Activated CD4-positive, alpha-beta T cell treated with anti-CD3 and anti-CD28 coated beads, Interleukin-2, amount 50 U/mL, for 1 hour (primary cell): ENCODE measurements at regions not wholly inside any gene's neighbourhood (a gene's known extent, or its start where the extent isn't known, plus 50 kb on each side); places are given as distances from the start of the nearest gene placed in this dataset.
A peak's percentile ranks its signal among the peaks of the same experiment; 100 is the strongest.
"Not testable (repeated sequence)": the region's sequence is repeated elsewhere in the genome, so short reads cannot be mapped to it uniquely, and the experiment has no call there.

Experiments used
- DNase-seq: peaks from one replicate; pipeline ENCODE4 v3.0.0-alpha.2; 2020

- no peak for DNase-seq
These were observed 446.4 kb upstream of the CFAP20DC start for GRCh38 chr3:59496250-59496649.

DNA sequence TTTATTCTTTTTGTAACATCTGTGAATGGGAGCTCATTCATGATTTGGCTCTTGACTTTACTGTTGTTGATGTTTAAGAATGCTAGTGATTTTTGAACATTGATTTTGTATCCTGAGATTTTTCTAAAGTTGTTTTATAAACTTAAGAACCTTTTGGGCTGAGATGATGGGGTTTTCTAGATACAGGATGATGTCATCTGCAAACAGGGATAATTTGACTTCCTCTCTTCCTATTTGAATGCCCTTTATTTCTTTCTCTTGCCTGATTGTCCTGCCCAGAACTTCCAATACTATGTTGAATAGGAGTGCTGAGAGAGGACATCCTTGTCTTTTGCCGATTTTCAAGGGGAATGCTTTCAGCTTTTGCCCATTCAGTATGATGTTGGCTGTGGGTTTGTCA is 445.1 kb upstream of the CFAP20DC start:
- DNase-seq = not testable (repeated sequence)

GRCh38 chr3:59486520-59486919 is 436.7 kb upstream of the CFAP20DC start:
- no peak for DNase-seq

DNA sequence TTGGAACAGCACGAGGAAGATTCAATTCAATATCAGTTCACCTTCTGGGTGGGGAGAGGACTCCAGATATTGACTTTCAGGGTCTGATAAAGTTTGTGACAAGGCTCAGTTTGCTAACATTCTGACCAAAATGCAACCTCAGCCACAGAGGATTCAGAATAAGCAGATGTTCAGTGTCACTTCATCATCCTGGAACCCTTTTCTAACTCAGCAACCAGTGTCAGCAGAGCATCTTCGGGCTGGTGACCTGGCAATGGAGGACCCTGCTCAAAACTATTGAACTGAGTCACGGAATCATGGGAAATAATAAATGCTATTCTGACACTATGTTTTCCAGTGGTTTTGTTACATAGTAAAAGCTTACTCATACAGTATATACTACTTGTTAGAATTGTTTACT is 433.4 kb upstream of the CFAP20DC start:
- no peak for DNase-seq

GRCh38 chr3:59482684-59483083 is 432.9 kb upstream of the CFAP20DC start:
- no peak for DNase-seq

DNA sequence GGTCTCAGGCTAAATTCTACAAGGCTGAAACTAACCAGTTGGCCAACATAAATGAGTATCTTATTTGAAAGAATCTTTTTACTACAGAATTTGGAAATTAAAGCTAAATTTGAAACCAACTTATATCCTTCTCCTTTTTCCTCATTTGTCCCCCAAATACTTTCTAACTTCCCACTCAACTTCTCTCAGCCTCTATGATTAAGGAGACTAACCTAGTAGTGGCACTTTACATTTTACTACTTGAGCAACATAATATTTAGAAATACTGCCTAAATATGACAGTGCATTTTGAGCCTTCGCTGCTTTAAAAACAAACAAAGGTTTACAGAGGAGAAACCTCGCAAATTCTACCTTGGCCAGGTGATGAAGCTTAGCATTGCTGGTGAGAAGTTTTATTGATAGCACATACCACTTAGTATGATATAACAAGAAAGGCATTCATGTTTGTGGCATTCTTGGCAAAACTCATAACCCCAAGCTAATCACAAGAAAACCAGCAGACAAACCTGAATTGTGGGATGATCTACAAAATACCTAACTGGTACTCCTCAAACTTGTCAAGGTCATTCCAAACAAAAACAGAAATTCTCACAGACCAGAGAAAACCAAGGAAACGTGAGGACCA is 432.1 kb upstream of the CFAP20DC start:
- no peak for DNase-seq

GRCh38 chr3:59480486-59480995 is 430.7 kb upstream of the CFAP20DC start:
- no peak for DNase-seq

DNA sequence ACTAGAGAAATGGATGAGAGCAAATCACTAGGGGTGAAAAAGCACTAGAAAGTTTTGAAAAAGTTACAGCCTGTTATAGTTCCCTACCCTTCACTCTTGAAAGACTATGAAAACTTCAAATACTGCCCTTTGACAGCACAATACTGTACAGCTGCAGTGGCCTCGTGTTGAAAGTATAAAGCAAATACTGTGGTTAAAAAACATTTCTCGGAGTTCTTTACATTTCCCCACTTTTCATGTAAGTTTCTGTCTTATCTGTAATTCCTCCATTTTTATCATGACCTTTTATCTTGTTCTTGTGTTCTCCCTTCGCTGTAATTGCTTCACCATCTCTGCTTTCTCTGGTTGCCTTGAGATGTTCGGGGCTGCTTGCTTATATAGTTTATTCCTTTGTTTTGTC is 423.8 kb upstream of the CFAP20DC start:
- DNase-seq = no peak

DNA sequence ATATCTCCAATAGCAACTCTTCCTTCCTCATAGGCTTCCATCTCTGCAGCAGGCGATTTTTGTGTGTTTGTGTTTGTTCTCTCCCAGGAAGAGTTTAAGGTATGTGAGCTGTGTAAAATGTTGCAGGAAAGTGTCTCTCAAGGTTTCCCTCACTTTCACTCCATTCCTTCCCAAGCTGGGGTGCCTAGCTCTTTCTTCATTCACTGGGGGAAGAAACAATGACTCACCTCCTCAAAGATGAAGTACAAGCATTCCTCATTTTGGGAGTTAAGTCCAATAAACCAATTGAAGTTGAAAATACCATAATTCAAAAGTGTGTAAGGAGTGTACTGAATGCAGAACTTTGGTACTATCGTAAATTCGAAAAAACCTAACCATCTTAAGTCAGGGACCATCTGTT is 422.7 kb upstream of the CFAP20DC start:
- no peak for DNase-seq

DNA sequence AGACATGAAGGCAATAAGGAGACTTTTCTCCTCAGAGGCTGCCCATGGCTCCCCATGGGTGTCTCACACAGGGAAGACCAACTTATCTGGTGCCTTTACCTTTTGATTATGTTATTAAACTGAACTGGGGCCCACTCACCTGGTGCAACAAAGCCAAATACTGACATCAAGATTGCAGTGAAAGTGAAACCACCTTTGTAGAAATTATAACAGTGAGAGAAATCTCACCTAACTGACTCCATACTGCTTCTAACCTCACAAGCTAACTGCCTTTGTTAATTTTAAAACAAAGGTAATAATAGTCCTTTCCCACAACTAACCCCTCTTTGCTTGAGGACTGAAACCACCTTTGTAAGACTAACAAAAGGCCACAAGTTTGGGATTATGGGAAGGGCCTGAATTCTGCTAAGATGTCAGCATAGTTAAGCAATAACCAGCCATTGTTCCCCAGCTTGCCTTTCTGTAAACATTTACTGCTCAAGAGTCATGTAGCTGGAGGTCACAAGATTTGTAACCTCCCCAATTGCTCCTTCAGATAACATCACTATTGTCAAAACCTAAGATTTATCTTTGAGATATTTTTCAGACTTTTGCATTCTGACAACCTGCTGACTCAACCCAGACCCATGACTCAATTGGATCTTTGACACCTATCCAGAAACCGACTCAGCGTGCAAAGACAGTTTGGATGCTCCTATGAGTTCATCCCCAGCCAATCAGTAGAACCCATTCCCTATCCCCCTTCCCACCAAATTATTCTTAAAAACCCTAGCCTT is 420.3 kb upstream of the CFAP20DC start:
- DNase-seq = no peak

- DNase-seq = no peak
These were observed 417.7 kb upstream of the CFAP20DC start for GRCh38 chr3:59467476-59467875.

- DNase-seq = no peak
These were observed 414.4 kb upstream of the CFAP20DC start for GRCh38 chr3:59464187-59464586.

DNA sequence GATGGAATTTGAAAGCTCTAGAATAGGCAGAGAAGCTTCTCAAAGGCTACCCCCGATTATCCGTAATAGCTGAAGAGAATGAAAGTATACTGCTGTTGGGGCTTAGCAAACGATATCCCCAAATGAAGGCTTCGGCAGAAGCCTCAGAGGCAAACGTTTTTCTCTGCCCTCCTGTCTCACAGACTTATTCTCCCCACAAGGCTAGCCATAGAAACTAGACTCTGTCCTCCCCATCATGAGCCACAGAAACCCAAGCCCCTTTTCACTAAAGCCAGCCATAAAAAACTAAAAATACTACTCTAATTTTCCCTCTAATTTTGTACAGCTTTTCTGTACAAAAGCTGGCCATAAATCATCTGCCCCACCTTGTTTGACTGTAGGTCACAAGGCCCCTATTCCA is 413.4 kb upstream of the CFAP20DC start:
- no peak for DNase-seq

DNA sequence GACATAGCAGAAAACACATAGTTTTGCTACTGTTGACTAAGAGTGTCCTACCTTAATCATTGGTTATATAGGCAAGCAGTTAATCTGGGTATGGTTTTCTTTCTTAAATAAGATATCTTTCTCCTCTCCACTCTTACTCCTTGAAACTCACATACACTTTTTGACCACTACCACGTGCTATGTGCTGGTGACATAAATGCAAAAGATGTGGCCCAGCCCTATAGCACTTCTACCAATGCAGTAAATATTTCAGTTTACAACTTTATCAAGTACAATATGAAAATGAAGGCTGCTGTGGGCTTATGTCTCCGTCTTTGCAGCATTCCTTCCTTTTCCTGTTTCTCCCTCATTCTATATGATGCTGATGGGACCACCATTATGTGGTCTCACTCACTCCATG is 410.2 kb upstream of the CFAP20DC start:
- DNase-seq = no peak

DNA sequence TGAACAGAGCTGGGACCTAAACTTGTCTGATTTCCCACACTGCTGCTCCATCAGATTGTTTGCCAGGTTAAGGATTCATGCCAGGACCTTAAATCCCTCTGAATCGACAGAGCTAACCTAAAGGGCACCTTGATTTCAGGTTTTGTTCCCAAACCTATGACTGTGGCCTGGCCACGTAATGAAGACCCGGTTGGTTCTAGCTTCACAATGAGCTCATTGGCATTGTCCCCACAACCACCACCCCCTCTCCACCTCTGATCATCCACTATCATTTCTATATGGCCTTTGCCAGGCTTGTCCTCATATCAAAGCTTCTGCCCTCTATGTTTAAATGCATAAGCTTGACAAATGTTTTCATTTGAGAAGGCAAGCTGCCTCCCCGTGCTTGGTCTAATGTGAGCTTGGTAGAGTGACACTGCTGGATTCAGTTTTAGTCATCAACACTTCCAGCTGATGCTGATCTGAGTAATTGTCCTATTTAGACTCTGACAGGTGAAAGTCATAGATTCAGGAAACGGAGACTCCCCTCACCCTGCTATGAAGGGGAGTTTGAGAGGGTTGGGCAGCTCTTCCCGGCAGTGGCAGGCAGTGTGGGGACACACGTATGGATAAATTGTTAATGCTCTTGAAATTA is 407.1 kb upstream of the CFAP20DC start:
- DNase-seq = no peak

- no peak for DNase-seq
These were observed 402.2 kb upstream of the CFAP20DC start for GRCh38 chr3:59451800-59452746.

GRCh38 chr3:59450946-59451763 is 401.3 kb upstream of the CFAP20DC start:
- DNase-seq = peak; percentile 33

- no peak for DNase-seq
These were observed 400.6 kb upstream of the CFAP20DC start for GRCh38 chr3:59450437-59450836.

DNA sequence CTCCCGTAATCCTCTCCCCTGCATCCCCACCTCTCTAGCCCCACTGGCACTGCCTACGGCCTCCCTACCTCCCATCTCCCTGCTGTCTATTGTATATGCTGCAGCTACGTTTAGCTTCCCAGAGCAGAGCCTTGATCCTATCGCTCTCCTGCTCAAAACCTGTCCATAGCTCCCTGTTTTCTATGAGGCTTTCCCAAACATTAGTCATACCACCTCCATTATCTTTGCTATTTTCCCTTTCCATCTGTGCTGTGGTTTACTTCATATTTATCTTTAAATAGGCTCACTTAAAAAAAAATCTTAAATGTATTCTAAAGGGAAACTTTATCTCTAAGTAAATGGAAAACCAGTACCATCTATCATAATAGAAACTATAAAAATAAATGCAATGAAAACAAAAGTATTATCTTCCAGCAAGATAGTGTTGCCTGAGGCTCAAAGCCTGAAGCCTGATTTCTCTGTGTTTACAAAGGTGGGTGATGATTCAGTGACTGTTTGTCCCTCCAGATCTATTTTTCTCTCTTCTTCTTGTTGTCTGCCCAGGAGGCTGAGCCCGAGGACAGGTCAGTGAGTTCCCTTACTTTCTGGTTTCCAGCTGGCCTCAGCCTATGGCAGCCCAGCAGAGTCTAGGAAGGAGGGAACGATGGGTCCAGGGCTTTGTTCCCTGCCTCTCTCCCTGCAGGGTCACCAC is 397.1 kb upstream of the CFAP20DC start:
- DNase-seq = no peak

DNA sequence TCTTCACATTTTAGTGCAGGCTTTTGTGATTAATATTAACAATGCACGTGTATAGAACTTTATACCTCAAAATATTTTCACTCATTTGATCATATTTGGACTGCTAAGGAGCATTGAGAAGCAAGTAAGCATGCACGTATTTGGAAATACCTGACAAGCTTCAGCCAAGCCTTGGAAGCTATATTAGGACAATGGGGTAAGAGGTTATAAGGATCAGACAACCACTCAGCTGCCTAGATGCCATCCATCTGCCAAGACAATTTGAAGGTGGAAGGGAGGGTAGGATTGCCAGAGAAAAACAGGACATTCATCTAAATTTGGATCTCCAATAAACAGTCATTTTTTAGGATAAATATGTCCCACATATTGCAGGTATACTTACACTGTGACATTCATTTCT is 394.9 kb upstream of the CFAP20DC start:
- no peak for DNase-seq

- DNase-seq = no peak
These were observed 394.5 kb upstream of the CFAP20DC start for GRCh38 chr3:59444294-59444671.
